Femur (tissue), 1 donor: ENCODE measurements at regions not wholly inside any gene's neighbourhood (a gene's known extent, or its start where the extent isn't known, plus 50 kb on each side); places are given as distances from the start of the nearest gene placed in this dataset.
A peak's percentile ranks its signal among the peaks of the same experiment; 100 is the strongest.
"Not testable (repeated sequence)": the region's sequence is repeated elsewhere in the genome, so short reads cannot be mapped to it uniquely, and the experiment has no call there.

Source experiments
- DNase-seq: peaks from one replicate; pipeline ENCODE4 v3.0.0-alpha.2; 2017

DNA sequence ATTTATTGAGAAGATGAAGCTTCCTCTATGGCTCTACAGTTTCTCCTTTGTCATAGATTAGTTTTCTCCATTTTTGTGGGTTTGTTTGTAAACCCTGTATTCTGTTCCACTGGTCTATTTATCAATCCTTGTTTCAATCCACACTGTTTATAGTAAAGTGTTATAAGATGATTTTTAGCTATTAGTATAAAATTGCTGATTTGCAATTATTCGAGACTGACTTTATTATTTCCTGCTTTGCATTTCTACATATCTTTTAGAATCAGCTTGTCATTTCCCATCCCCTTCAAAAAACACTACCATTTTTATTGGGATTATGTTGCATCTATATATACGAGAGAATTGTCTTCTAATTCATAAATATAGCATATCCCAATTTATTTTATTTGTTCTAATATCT, 325.9 kb upstream of the EPHA7 start:
- DNase-seq: no peak

DNA sequence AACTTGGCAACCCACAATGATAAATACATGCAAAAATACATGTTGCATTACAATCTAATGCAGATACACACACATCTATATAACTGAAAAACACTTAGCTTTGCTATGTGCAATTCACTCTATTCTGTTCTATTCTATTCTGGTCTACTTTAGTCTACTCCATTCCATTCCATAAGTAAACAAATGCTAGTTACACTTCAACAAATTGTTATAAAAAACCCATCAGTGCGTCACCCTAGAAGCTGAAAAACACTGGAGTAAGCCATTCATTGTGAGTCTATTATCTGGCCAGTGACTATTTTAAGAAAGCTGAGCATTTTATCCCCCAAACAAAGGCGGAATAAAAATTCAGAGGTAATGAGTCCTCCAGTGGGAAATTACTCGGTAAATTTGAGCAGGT, 315.7 kb upstream of the EPHA7 start:
- no peak for DNase-seq

DNA sequence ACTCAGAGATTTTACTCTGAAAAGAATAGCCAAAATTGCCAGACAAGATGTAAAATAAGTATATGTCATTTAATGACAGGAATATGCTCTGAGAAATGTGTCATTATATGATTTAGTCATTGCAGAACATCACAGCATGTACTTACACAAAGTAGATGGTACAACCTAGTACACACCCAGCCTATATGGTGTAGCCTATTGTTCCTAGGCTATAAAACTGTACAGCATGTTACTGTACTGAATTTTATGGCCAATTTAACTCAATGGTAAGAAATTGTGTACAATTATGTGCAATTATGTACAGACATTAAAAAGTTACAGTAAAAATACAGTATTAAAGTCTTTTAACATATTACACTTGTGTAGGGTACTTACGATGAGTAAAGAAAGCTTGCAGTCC, 311.9 kb upstream of the EPHA7 start:
- no peak for DNase-seq

- DNase-seq: no peak
Measured at GRCh38 chr6:93728150-93728549, 308.8 kb upstream of the EPHA7 start.

- DNase-seq: no peak
Measured at GRCh38 chr6:93727447-93727846, 308.1 kb upstream of the EPHA7 start.

DNA sequence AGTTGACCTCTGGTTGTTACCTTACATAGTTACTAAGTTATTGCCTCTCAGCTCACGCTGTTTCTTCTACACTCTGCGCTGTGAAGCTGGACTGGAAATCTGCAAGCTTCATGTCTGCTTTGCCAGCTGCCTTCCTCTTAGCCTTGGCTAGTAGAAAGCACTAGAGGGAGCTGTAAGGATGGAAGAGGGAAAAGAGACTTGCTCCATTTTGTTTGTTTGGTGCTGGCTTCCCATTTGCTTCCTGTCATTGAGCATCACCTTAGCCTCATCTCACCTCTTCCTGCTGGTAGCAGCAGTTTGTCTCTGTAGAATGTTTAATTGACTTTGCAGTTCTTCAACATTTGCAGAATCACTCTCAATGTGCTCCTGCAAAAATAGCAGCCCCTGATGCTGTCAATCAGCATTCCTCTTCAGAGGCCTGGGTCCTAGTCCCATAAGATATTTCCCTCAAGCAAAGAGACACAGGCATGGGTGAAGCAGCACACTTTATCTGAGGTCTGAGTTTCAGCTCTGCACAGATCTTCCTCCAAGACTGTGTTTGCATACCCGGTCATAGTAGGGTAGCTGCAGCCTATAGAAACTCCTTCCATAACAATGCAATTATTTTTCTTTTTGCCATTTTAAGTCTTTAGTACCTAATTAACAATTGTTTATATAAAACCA, 302.2 kb upstream of the EPHA7 start:
- no peak for DNase-seq

DNA sequence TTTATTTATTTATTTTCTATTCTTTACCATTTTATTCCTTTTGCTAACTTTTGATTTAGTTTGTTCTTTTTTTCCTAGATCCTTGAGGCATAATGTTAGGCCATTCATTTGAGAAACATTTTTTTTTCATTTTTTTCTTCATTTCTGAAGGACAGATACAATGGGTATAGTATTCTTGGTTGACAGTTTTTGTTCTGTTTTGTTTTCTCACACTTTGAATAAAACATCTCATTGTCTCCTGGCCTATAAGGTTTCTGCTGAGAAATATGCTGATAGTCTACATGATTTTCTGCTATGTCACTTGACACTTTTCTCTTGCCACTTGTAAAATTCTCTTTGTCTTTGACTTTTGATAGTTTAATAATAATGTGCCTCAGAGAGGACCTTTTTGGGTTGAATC, 294.6 kb upstream of the EPHA7 start:
- no peak for DNase-seq

DNA sequence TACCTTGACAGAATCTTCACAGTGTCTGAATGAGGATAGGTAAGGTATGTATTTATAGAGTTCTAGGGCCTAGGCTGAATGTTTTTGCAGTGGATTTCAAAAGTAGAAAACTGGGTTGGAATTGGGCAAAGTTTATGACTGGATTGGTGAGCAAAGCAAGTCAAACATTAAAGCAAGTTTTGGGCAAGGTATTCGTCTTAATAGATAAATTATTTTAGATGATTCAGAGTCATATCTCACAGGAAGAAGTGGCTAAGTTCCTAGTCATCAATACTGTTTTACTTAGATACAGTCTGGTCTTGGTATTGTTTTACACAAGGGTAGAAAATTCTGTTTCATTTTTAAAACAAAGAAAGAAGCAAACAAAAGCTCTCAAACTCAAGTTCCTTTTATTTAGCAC, 284.1 kb upstream of the EPHA7 start:
- DNase-seq: no peak

DNA sequence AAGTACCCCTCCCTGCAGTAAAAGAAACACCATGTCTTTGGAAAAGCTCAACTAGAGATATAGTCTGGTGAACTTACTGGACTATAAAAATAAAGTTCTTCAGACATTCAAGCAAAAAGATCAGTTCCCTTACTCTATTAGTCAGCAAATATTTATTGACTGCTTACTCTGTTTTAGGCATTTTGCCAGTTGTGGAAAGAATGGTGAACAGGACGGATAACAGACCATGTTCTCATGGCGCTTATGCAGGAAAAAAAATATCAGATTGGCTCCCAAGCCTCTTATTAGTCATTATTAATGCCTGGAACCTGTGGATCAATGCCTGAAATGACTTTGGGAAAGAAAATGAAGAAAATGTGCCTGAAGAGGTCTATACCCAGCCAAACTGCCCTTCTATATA, 282.2 kb upstream of the EPHA7 start:
- DNase-seq: no peak

GRCh38 chr6:93685494-93685893, 266.1 kb upstream of the EPHA7 start:
- no peak for DNase-seq

DNA sequence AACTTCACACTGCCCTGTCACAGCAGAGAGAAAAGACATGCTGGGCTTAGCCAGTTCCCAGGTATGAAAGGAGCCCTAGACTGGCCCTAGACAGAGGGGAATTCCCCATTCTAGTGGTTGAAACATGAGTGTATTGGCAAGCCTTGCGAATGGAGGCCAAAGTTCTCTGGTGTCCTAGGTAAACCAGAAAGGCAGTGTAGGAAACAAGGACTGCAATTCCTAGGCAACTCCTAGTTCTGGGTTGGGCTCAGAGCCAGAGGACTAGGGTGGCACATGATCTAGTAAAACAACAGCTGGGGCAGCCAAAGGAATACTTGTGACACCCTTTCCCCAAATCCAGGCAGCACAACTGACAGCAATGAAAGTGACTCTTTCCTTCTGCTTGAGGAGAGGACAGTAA, 265.0 kb upstream of the EPHA7 start:
- DNase-seq: no peak

GRCh38 chr6:93679836-93680235, 260.5 kb upstream of the EPHA7 start:
- DNase-seq: no peak

DNA sequence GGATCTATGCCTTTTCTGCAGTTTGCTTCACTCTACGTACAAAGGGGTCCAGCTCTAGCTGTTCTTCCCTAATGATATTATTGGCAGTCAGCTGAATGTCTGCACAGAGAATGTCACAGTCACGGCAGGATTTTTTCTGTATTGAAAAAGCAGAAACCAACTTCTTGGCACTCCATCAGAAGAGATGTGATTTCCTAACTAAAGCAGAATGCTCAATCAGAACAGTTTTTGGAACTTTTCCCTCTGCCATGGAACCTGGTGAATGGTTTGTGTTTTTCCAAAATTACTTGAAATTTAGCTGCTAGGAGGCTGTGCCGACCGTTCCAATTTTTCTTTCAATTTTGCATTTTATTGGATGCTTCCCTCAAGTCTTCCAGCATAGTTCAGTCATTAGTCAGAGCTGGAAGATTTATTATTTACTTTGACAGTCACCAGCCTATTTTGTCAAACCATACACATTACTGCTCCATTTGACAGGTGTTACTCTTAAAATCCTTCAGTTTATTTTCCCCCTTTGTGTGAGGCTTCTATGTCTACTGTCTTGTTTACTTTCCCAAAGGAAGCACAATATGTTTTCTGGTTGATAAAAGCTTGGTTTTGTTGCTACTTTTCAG, 259.6 kb upstream of the EPHA7 start:
- DNase-seq: no peak

DNA sequence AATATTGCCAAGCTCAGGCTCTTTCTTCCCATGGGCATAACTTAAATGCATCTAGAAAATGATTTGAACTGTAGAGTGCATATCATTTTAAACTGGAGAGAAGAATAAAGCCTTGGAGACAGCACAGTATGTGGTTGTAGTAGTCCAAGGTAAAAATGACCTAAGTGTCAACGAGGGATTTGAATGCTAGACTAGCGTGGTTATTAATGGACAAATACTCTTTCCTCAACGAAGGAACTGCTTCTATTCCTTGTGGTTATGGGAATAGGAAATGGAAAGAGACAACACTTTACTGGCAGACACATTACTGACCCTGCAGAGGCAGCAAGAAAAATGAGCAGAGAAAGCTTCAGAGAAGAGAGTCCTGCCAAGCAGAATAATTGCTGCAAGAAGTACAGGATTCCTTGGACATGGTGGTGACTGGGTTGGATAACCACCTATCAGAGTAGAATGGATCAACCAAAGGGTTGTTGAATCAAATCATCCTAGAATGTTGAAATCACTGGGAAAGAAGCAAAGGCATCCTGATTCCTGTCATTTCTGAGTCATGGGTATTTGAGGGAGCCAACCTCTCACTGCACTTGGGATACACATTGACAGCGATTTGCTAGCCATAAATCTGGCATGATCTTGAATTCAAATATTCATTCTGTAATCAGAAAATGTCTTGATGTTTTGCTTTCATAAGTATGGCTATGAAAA, 258.1 kb upstream of the EPHA7 start:
- DNase-seq: no peak

DNA sequence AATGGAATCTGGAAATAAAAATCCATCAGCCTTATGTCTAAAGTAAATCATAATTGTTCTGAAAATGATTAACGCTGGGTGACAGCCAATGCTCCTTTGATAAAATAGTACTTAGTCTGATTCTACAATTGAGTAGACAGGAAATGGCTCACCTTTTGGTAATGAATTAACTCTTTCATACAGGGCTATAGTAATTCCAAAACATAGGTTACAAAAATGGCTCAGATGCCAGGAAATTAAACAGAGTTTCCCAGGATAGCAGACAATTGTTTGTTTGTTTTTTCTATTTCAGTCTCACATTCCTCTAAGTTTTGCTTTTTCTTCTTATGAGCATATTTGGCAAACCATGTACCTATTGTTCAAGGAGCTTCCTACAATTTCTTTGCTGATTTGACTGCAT, 257.2 kb upstream of the EPHA7 start:
- DNase-seq: no peak

DNA sequence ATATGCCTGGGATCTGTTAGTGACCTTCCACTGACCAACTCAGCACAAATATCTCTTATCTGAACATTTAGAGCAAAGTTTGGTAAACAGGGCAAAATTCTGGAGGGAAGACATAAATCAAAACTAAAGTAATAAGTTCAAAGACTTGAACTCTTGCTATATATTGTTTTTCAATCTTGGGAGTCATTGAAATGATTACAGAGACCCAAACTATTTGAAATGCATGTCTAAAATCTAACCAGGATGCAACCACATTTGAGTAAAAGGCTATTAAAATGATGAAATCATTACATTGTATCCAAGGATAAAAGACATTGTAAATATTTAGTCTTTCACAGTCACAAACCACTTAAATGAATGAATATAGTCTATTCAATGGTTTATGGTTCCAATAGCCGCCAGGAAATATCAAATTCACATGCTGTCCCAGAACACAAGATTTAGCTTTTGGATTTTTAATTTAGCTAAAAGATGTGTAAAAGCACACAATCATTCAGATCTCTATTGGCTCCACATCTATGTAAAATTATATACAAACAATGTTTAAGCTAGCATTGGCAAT, 256.6 kb upstream of the EPHA7 start:
- DNase-seq: no peak

- no peak for DNase-seq
Measured at GRCh38 chr6:93663111-93663510, 243.8 kb upstream of the EPHA7 start.

DNA sequence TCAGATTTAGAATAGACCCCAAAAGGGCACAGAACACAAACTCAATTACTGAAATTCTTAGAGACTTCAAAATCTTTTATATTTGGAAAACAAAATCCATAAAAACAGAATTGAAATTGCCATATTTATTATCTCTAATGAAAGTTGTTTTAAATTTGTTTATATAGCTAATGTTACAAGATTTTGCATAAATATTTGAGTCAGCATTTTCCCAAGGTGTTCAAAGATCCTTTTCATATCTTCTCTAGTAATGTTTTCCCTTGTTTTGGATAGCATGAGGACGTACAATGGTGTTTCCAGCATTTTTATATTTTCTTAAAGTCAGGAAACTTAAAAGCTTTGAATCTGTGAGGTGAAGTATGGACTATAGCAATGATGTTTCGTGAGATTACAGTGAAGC, 235.2 kb upstream of the EPHA7 start:
- DNase-seq: no peak

GRCh38 chr6:93644611-93645010, 225.3 kb upstream of the EPHA7 start:
- DNase-seq: no peak

- no peak for DNase-seq
Measured at GRCh38 chr6:93639126-93639525, 219.8 kb upstream of the EPHA7 start.

DNA sequence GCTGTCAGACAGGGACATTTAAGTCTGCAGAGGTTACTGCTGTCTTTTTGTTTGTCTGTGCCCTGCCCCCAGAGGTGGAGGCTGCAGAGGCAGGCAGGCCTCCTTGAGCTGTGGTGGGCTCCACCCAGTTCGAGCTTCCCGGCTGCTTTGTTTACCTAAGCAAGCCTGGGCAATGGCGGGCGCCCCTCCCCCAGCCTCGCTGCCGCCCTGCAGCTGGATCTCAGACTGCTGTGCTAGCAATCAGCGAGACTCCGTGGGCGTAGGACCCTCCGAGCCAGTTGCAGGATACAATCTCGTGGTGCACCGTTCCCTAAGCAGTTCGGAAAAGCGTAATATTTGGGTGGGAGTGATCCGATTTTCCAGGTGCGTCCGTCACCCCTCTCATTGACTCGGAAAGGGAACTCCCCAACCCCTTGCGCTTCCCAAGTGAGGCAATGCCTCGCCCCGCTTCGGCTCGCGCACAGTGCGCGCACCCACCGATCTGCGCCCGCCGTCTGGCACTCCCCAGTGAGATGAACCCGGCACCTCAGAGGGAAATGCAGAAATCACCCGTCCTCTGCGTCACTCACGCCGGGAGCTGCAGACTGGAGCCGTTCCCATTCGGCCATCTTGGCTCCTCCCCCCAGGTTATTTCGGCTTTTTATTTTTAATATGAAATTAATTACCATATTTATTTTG, 217.8 kb upstream of the EPHA7 start:
- DNase-seq: not testable (repeated sequence)

DNA sequence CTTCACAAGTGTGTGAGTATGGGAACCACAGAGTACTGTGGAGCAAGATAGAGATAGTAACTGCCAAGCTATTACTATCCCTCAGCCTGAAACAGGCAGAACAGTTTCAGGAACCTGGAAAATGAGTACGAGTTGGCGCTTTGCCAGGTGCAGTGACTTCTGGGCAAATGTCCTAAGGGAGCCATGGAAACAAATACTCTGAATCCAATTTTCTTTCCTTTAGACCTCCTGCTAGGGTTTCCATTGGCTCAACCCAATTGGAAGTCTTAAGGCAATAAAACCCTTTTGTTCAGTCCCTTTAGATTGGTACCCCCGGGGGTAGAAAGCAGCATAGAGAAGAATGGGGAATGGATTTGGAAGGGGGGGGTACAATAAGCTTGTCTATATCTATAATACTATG, 205.0 kb upstream of the EPHA7 start:
- DNase-seq: peak; percentile 21

GRCh38 chr6:93621442-93621841, 202.1 kb upstream of the EPHA7 start:
- DNase-seq: peak; percentile 53

- no peak for DNase-seq
Measured at GRCh38 chr6:93604951-93605350, 185.6 kb upstream of the EPHA7 start.
